Neural progenitor cell (in vitro differentiated cells): ENCODE measurements at regions not wholly inside any gene's neighbourhood (a gene's known extent, or its start where the extent isn't known, plus 50 kb on each side); places are given as distances from the start of the nearest gene placed in this dataset.

Source experiments
- DNase-seq: peaks from one replicate; pipeline ENCODE4 v3.0.0-alpha.2; 2016; ENCODE audit warnings: low spot score
- H2AFZ ChIP-seq: fragments of 200-600 bp; sonication (generic); replicated peaks from 2 replicates; pipeline ENCODE4 v1.6.1; 2016; ENCODE audit warnings: antibody characterized with exemption
- H3F3A ChIP-seq: fragments of 200-600 bp; sonication (generic); 2 replicates; pipeline ENCODE4 v1.6.1; 2016; ENCODE audit warnings: antibody characterized with exemption, low read depth
- H3K27ac ChIP-seq: fragments of 200-600 bp; sonication (generic); 2 replicates; pipeline ENCODE4 v1.5.1; 2016; ENCODE audit warnings: mild to moderate bottlenecking
- H3K27me3 ChIP-seq: fragments of 200-600 bp; sonication (generic); 2 replicates; pipeline ENCODE4 v1.6.1; 2016; ENCODE audit warnings: mild to moderate bottlenecking, moderate library complexity
- H3K36me3 ChIP-seq: fragments of 200-600 bp; sonication (generic); 2 replicates; pipeline ENCODE4 v1.5.1; 2016
- H3K4me1 ChIP-seq: fragments of 200-600 bp; sonication (generic); 2 replicates; pipeline ENCODE4 v1.6.1; 2016; ENCODE audit warnings: mixed run types
- H3K4me2 ChIP-seq: fragments of 200-600 bp; sonication (generic); 2 replicates; pipeline ENCODE4 v1.6.1; 2016
- H3K4me3 ChIP-seq: fragments of 200-600 bp; sonication (generic); 2 replicates; pipeline ENCODE4 v1.5.1; 2016
- H3K79me2 ChIP-seq: fragments of 200-600 bp; sonication (generic); 2 replicates; pipeline ENCODE4 v1.6.1; 2016; ENCODE audit warnings: low read depth
- H3K9ac ChIP-seq: fragments of 200-600 bp; sonication (generic); 2 replicates; pipeline ENCODE4 v1.6.1; 2016
- H3K9me3 ChIP-seq: fragments of 200-600 bp; sonication (generic); 2 replicates; pipeline ENCODE4 v1.5.1; 2016; ENCODE audit warnings: low read depth
- H4K20me1 ChIP-seq: fragments of 200-600 bp; sonication (generic); 2 replicates; pipeline ENCODE4 v1.6.1; 2016; ENCODE audit warnings: low read depth
- H3K27ac Mint-ChIP-seq: 3 replicates; pipeline ENCODE4 v1.8.0; 2021; ENCODE audit warnings: mixed read lengths
- H3K27me3 Mint-ChIP-seq: 2 replicates; pipeline ENCODE4 v1.8.0; 2022; ENCODE audit warnings: low read depth, mild to moderate bottlenecking, inconsistent platforms, moderate library complexity, mixed read lengths; ENCODE audit not compliant: insufficient read depth
- H3K36me3 Mint-ChIP-seq: 3 replicates; pipeline ENCODE4 v1.8.0; 2021; ENCODE audit warnings: mixed read lengths
- H3K4me1 Mint-ChIP-seq: 3 replicates; pipeline ENCODE4 v1.8.0; 2021; ENCODE audit warnings: mixed read lengths
- H3K4me3 Mint-ChIP-seq: 3 replicates; pipeline ENCODE4 v1.8.0; 2021; ENCODE audit warnings: mild to moderate bottlenecking, moderate library complexity, mixed read lengths
- H3K9me3 Mint-ChIP-seq: 3 replicates; pipeline ENCODE4 v1.8.0; 2020; ENCODE audit warnings: mixed read lengths
- EZH2 ChIP-seq: fragments of 200-600 bp; sonication (generic); IDR thresholded peaks from 2 replicates; pipeline ENCODE4 v1.6.1; 2017; ENCODE audit warnings: antibody characterized with exemption, mild to moderate bottlenecking, moderate library complexity
- EZH2phosphoT487 ChIP-seq: fragments of 200-600 bp; sonication (generic); IDR thresholded peaks from 2 replicates; pipeline ENCODE4 v1.6.1; 2017; ENCODE audit warnings: antibody characterized with exemption
- TF ChIP-seq, protein P1 (sequence below): fragments of 200-600 bp; sonication (generic); IDR thresholded peaks from 2 replicates; pipeline ENCODE4 v1.5.1; 2017; ENCODE audit warnings: antibody characterized with exemption, mild to moderate bottlenecking

DNA sequence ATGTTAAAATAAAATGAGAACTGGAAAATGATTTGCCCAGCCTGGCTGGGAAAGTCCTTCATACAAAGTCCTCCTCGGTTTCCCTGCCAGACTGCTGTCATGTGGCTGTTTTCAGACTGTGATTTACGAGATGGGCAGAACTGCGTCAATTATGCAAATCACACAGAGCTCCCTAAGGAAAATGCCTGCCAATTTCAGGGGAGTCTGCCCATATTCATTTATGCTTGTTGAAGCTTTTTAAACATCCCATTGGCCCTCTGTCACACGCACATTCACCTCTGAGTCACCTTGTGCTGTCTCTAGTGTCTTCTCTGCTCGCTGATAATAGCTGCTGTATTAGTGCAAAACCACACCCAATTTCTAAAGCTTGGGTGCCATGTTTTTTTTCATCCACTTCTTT is 81.7 kb upstream of the FAM20A start:
- no peaks in the 10 kb centered on the region for H3K36me3 Mint-ChIP-seq
- TF ChIP-seq EZH2: no peak
- TF ChIP-seq EZH2phosphoT487: no peak
- TF ChIP-seq, protein P1, sequence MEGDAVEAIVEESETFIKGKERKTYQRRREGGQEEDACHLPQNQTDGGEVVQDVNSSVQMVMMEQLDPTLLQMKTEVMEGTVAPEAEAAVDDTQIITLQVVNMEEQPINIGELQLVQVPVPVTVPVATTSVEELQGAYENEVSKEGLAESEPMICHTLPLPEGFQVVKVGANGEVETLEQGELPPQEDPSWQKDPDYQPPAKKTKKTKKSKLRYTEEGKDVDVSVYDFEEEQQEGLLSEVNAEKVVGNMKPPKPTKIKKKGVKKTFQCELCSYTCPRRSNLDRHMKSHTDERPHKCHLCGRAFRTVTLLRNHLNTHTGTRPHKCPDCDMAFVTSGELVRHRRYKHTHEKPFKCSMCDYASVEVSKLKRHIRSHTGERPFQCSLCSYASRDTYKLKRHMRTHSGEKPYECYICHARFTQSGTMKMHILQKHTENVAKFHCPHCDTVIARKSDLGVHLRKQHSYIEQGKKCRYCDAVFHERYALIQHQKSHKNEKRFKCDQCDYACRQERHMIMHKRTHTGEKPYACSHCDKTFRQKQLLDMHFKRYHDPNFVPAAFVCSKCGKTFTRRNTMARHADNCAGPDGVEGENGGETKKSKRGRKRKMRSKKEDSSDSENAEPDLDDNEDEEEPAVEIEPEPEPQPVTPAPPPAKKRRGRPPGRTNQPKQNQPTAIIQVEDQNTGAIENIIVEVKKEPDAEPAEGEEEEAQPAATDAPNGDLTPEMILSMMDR: no peak
- H3K4me3 ChIP-seq: no peak overlapping the region
- no peaks in the 10 kb centered on the region for H3K4me1 Mint-ChIP-seq
- no peak overlapping the region for H3K4me2 ChIP-seq
- no peak for DNase-seq
- H3K36me3 ChIP-seq: no peaks in the 10 kb centered on the region
- no peaks in the 10 kb centered on the region for H3F3A ChIP-seq
- H2AFZ ChIP-seq: no peak overlapping the region
- H3K4me1 ChIP-seq: no peaks in the 10 kb centered on the region
- no peaks in the 10 kb centered on the region for H4K20me1 ChIP-seq
- H3K27ac Mint-ChIP-seq: no peak overlapping the region
- H3K9ac ChIP-seq: no peak overlapping the region
- H3K27me3 ChIP-seq: no peaks in the 10 kb centered on the region
- no peaks in the 10 kb centered on the region for H3K9me3 ChIP-seq
- no peak overlapping the region for H3K27ac ChIP-seq
- H3K4me3 Mint-ChIP-seq: no peak overlapping the region
- no peaks in the 10 kb centered on the region for H3K9me3 Mint-ChIP-seq
- no peaks in the 10 kb centered on the region for H3K27me3 Mint-ChIP-seq
- H3K79me2 ChIP-seq: no peaks in the 10 kb centered on the region

DNA sequence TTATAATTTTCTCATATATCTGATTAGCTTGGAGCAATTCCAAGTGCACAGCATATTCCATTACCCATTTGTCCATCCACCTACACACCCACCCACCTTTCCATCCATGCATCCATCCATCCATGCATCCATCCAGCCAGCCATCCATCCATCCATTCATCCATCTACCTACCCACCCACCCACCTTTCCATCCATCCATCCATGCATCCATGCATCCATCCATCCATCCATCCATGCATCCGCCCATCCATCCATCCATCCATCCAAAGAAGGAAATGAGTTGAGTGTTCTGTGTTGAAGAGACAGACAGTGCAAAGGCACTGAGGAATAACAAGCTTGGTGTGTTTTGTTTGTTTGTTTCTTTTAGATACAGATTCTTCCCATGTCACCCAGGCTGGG is 78.7 kb upstream of the FAM20A start:
- Histone ChIP-seq H3K9me3 (no peaks in the 10 kb centered on the region), H3K4me2 (no peak overlapping the region), H3K27ac (no peak overlapping the region), H3K4me1 (no peaks in the 10 kb centered on the region), H4K20me1 (no peaks in the 10 kb centered on the region), H3K9ac (no peak overlapping the region), H3K36me3 (no peaks in the 10 kb centered on the region), H3K79me2 (no peaks in the 10 kb centered on the region), H2AFZ (no peak overlapping the region), H3F3A (no peaks in the 10 kb centered on the region), H3K27me3 (no peaks in the 10 kb centered on the region), H3K4me3 (no peak overlapping the region)
- H3K9me3 Mint-ChIP-seq: no peaks in the 10 kb centered on the region
- H3K36me3 Mint-ChIP-seq: no peaks in the 10 kb centered on the region
- H3K27ac Mint-ChIP-seq: peak overlapping the region; percentile 27
- H3K27me3 Mint-ChIP-seq: no peaks in the 10 kb centered on the region
- no peaks in the 10 kb centered on the region for H3K4me1 Mint-ChIP-seq
- peak overlapping the region; percentile 51 for H3K4me3 Mint-ChIP-seq
- DNase-seq: no peak
- TF ChIP-seq EZH2phosphoT487 (no peak), EZH2 (no peak)
- TF ChIP-seq, protein P1: no peak

DNA sequence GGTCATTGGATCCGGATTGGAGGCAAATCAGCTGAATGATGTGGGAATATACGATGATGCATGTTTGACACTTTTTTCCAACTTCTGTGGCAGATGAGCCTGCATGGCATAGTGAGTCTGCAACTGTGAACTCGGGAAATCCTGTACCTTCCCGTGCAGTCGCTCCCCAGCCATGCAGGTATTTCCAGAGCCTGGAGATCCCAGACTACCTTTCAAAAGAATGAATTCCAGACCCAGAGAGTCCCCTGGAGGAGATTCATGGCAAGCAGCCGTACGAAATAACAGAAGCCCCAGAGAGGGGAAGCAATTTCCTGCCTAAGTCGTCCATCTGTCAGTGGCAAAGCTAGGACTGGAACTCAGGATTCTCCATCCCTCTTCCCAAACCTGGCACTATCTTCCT is 75.7 kb upstream of the FAM20A start:
- no peaks in the 10 kb centered on the region for H3K36me3 Mint-ChIP-seq
- Histone ChIP-seq H3K9me3 (no peaks in the 10 kb centered on the region), H2AFZ (no peak overlapping the region), H3K27me3 (no peaks in the 10 kb centered on the region), H3K4me2 (no peak overlapping the region), H3K4me3 (no peak overlapping the region), H3K9ac (no peak overlapping the region), H3K79me2 (no peaks in the 10 kb centered on the region), H3K4me1 (no peaks in the 10 kb centered on the region), H4K20me1 (no peaks in the 10 kb centered on the region), H3K27ac (no peak overlapping the region), H3K36me3 (no peaks in the 10 kb centered on the region), H3F3A (no peaks in the 10 kb centered on the region)
- no peak overlapping the region for H3K4me3 Mint-ChIP-seq
- no peaks in the 10 kb centered on the region for H3K4me1 Mint-ChIP-seq
- TF ChIP-seq, protein P1: no peak
- TF ChIP-seq EZH2: no peak
- no peak for TF ChIP-seq EZH2phosphoT487
- H3K27me3 Mint-ChIP-seq: no peaks in the 10 kb centered on the region
- no peaks in the 10 kb centered on the region for H3K9me3 Mint-ChIP-seq
- no peak overlapping the region for H3K27ac Mint-ChIP-seq
- no peak for DNase-seq

DNA sequence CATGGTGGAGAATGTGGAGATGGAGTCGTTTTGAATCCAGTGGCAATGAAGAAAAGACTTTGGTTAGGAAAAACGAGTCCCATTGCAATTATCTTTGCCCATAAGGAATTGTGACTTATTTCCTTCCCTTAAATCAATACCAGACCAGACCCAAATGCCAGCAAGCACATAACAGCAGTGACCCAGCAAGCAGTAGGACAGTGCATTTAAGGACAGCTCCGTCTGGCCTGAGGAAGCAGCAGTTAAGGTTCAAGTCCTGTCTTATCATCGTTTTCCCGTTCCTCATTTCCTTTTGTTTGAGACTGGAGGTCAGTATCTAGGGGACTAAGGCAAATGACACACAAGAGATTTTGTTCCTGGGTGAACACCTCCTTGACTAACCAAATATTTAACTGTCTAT is 74.6 kb upstream of the FAM20A start:
- Mint-ChIP-seq H3K27me3 (no peaks in the 10 kb centered on the region), H3K4me1 (no peaks in the 10 kb centered on the region), H3K36me3 (no peaks in the 10 kb centered on the region), H3K9me3 (no peaks in the 10 kb centered on the region), H3K27ac (no peak overlapping the region), H3K4me3 (no peak overlapping the region)
- no peak overlapping the region for H3K9ac ChIP-seq
- no peaks in the 10 kb centered on the region for H3K27me3 ChIP-seq
- no peaks in the 10 kb centered on the region for H3K36me3 ChIP-seq
- no peak for DNase-seq
- H3K27ac ChIP-seq: no peak overlapping the region
- H3K9me3 ChIP-seq: no peaks in the 10 kb centered on the region
- no peak overlapping the region for H3K4me3 ChIP-seq
- TF ChIP-seq, protein P1: no peak
- TF ChIP-seq EZH2phosphoT487: no peak
- TF ChIP-seq EZH2: no peak
- H2AFZ ChIP-seq: no peak overlapping the region
- H3K4me2 ChIP-seq: no peak overlapping the region
- no peaks in the 10 kb centered on the region for H3F3A ChIP-seq
- H4K20me1 ChIP-seq: no peaks in the 10 kb centered on the region
- no peaks in the 10 kb centered on the region for H3K79me2 ChIP-seq
- H3K4me1 ChIP-seq: no peaks in the 10 kb centered on the region
